Loucy (cell line): ENCODE measurements at regions not wholly inside any gene's neighbourhood (a gene's known extent, or its start where the extent isn't known, plus 50 kb on each side); places are given as distances from the start of the nearest gene placed in this dataset.

ENCODE experiments used
- H2AFZ ChIP-seq: fragments of 200-600 bp; sonication (generic); 2 replicates; pipeline ENCODE4 v1.6.0; 2016; ENCODE audit warnings: antibody characterized with exemption, mild to moderate bottlenecking, low read length, moderate library complexity
- H3F3A ChIP-seq: fragments of 200-600 bp; 2 replicates; pipeline ENCODE4 v1.6.0; 2016; ENCODE audit warnings: antibody characterized with exemption, low read depth, mild to moderate bottlenecking
- H3K27me3 ChIP-seq: fragments of 200-600 bp; sonication (generic); 2 replicates; pipeline ENCODE4 v1.6.1; 2014; ENCODE audit warnings: low read length, mild to moderate bottlenecking; ENCODE audit not compliant: insufficient read depth, poor library complexity, severe bottlenecking
- H3K36me3 ChIP-seq: fragments of 200-600 bp; sonication (generic); 2 replicates; pipeline ENCODE4 v1.6.1; 2016; ENCODE audit warnings: low read length; ENCODE audit not compliant: insufficient read depth
- H3K4me1 ChIP-seq: fragments of 200-600 bp; sonication (generic); 2 replicates; pipeline ENCODE4 v1.5.1; 2014; ENCODE audit warnings: low read length, mild to moderate bottlenecking; ENCODE audit not compliant: insufficient read depth, poor library complexity, severe bottlenecking
- H3K4me2 ChIP-seq: fragments of 200-600 bp; sonication (generic); 2 replicates; pipeline ENCODE4 v1.6.0; 2014; ENCODE audit warnings: antibody characterized with exemption, low read length, low read depth, mild to moderate bottlenecking; ENCODE audit not compliant: poor library complexity, severe bottlenecking
- H3K4me3 ChIP-seq: fragments of 200-600 bp; sonication (generic); 2 replicates; pipeline ENCODE4 v1.5.1; 2014; ENCODE audit warnings: low read length, mild to moderate bottlenecking, mixed read lengths; ENCODE audit not compliant: poor library complexity, severe bottlenecking
- H3K79me2 ChIP-seq: fragments of 200-600 bp; sonication (generic); 2 replicates; pipeline ENCODE4 v1.6.1; 2014; ENCODE audit warnings: low read length; ENCODE audit not compliant: insufficient read depth
- H3K9ac ChIP-seq: fragments of 200-600 bp; sonication (generic); 2 replicates; pipeline ENCODE4 v1.6.0; 2014; ENCODE audit warnings: mild to moderate bottlenecking, low read depth, low read length, moderate library complexity; ENCODE audit not compliant: poor library complexity, severe bottlenecking
- H3K9me2 ChIP-seq: fragments of 200-600 bp; sonication (generic); replicated peaks from 2 replicates; pipeline ENCODE4 v1.6.1; 2016; ENCODE audit warnings: low read depth, low read length, mixed read lengths
- H3K9me3 ChIP-seq: fragments of 200-600 bp; sonication (generic); 2 replicates; pipeline ENCODE4 v1.6.1; 2014; ENCODE audit warnings: mild to moderate bottlenecking, antibody characterized with exemption, low read length, low read depth; ENCODE audit not compliant: insufficient read depth
- H4K20me1 ChIP-seq: fragments of 200-600 bp; sonication (generic); 2 replicates; pipeline ENCODE4 v1.6.0; 2014; ENCODE audit warnings: antibody characterized with exemption, low read length, mild to moderate bottlenecking; ENCODE audit not compliant: insufficient read depth, poor library complexity, severe bottlenecking
- CTCF ChIP-seq: fragments of 200-600 bp; sonication (generic); conservative IDR thresholded peaks from 2 replicates; pipeline ENCODE4 v1.5.1; 2014; ENCODE audit warnings: mild to moderate bottlenecking, antibody characterized with exemption, low read length
- EZH2phosphoT487 ChIP-seq: fragments of 200-600 bp; IDR thresholded peaks from 2 replicates; pipeline ENCODE4 v1.6.1; 2018; ENCODE audit warnings: antibody characterized with exemption, mild to moderate bottlenecking, moderate library complexity, borderline replicate concordance

- Histone ChIP-seq H3K4me3 (no peak overlapping the region), H3K36me3 (no peaks in the 10 kb centered on the region), H3K79me2 (no peaks in the 10 kb centered on the region), H3K4me1 (no peaks in the 10 kb centered on the region), H3K9ac (no peak overlapping the region), H2AFZ (no peak overlapping the region), H3K27me3 (no peaks in the 10 kb centered on the region), H3K4me2 (no peak overlapping the region), H4K20me1 (no peaks in the 10 kb centered on the region), H3K9me3 (no peaks in the 10 kb centered on the region), H3K9me2 (no peaks in the 10 kb centered on the region), H3F3A (no peaks in the 10 kb centered on the region)
- TF ChIP-seq CTCF (no peak), EZH2phosphoT487 (no peak)
Observed at GRCh38 chr4:163651761-163652160, 157.3 kb downstream of the TMA16 start.

GRCh38 chr4:163654621-163655020 is 160.1 kb downstream of the TMA16 start:
- TF ChIP-seq CTCF (no peak), EZH2phosphoT487 (no peak)
- no peaks in the 10 kb centered on the region for H3F3A ChIP-seq
- no peaks in the 10 kb centered on the region for H3K36me3 ChIP-seq
- no peaks in the 10 kb centered on the region for H3K27me3 ChIP-seq
- no peaks in the 10 kb centered on the region for H3K9me3 ChIP-seq
- no peak overlapping the region for H2AFZ ChIP-seq
- no peak overlapping the region for H3K4me2 ChIP-seq
- H3K4me1 ChIP-seq, result no peaks in the 10 kb centered on the region
- no peaks in the 10 kb centered on the region for H4K20me1 ChIP-seq
- no peaks in the 10 kb centered on the region for H3K79me2 ChIP-seq
- H3K9ac ChIP-seq, result no peak overlapping the region
- H3K4me3 ChIP-seq, result no peak overlapping the region
- H3K9me2 ChIP-seq, result no peaks in the 10 kb centered on the region

DNA sequence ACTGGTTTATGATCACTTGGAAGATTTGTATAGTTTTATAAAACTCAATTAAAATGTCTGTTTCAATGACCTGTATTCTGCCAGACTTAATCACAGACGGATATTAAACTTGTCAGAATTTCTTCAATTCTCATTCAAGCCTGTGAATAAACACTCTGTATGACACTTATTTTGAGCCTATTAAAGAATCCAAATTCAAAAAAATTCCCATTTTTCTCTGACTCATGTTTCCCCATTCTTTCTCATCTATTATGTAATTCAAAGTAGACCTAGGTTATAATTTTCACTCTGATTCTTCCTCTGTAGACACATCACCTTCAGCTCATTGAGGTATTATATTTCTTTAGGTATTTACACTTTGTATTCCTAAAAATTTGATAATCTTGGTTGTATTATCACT is 166.1 kb downstream of the TMA16 start:
- Histone ChIP-seq H3K4me3 (no peak overlapping the region), H3K4me2 (no peak overlapping the region), H3K9me3 (no peaks in the 10 kb centered on the region)

More for the DNA sequence above, 166.1 kb downstream of the TMA16 start:
- Histone ChIP-seq H3K79me2 (no peaks in the 10 kb centered on the region), H4K20me1 (no peaks in the 10 kb centered on the region), H3K27me3 (no peaks in the 10 kb centered on the region), H3K36me3 (no peaks in the 10 kb centered on the region), H3K9me2 (no peaks in the 10 kb centered on the region), H2AFZ (no peak overlapping the region), H3K4me1 (no peaks in the 10 kb centered on the region), H3F3A (no peaks in the 10 kb centered on the region), H3K9ac (no peak overlapping the region)
- no peak for TF ChIP-seq EZH2phosphoT487
- TF ChIP-seq CTCF, result no peak
